ENCODE measurements at regions not wholly inside any gene's neighbourhood (a gene's known extent, or its start where the extent isn't known, plus 50 kb on each side); places are given as distances from the start of the nearest gene placed in this dataset.

DNA sequence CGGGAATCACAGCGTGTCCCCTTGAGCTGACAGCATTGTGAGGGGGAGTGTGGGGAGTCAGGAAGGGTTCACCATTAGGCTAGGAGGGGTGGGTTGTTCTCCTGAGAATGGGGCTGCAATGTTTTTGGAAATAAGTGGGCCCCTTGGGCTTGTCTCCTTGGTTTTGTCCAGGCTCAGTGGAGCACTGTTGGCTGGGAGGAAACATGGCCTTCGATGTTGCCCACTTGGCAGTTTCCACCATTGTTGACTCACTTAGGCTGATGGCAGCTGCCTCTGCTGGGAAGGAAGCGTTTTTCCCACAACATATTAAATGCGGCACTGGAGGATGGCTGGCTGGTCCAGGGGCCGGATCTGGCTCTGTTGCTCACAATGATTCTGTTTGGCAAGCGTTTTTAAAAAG is 512.1 kb downstream of the QKI start:
- no peak for DNase-seq (ENCODE audit: low read depth in 3 of 3)

DNA sequence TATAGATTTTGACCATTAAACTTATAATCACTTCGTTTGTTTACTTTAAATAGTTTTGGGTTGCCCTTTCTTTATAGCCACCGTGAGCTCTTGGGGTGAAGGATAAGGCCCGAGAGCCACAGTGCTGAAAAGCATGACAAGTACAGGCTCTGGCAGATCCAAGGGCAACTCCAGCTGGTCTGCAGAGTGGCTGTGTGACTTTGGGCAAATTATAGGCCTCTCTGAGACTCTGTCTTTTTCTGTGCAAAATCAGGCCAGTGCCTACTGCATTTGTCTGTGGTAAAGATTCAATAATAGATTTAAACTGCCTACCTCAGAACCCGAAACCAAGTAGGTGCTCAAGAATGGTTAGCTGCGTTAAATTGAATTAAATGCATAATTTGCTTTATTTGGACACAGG is 511.3 kb downstream of the QKI start:
- DNase-seq (ENCODE audit: low read depth in 3 of 3): no peak

DNA sequence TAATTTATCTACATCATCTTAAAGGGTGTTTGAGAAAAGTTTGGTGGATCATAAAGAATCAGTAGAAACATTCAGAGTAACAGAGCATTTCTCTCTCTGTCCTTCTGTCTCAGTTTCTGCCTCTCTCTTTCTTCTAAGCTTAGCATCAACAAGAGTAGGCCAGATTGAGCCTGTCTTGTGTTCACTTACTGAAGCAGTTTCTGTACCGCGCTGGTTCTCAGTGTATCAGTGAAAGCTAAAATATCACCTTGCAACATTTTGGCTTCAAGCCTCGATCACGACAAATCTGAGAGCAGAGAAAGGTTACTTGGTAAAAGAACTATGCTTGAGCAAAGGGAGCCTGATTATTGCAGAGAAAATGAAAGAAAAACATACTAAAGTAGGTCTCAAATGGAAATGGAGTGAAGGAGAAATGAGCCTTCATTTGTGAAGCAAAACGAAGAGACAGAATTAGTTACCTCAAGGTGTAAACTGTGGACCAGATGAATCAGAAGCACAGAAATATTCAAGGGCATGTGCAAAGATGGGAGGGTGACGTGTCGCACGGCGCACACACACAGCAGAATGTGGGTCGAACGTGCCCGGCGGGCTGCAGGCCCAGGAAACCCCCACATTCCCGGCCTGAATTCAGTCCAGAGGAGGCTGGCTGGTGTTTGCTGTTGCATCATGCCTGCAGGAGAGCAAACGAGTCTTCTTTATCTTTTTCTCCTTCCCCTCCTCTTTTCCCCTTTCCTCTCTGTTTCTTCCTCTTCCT is 509.3 kb downstream of the QKI start:
- DNase-seq (ENCODE audit: low read depth in 3 of 3): no peak

DNA sequence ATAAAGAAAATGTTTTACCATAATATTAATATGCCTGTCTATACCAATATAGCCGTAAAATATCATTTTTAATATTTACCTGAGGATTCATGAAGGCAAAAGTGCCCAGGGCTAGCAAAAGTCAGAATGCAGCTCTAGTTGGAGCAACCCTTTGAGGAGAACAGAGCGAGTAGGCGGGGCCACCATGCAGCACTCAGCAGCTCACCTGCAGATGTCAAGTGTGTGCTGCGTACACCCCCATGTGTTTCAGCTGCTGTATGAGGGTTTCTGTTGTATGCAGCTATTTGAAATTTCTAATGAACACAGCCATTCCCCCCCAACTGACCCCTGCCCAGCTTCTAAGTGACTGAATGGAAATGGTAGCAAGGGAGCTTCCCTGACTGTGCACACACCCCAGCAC is 508.0 kb downstream of the QKI start:
- DNase-seq (ENCODE audit: low read depth in 3 of 3): no peak

DNA sequence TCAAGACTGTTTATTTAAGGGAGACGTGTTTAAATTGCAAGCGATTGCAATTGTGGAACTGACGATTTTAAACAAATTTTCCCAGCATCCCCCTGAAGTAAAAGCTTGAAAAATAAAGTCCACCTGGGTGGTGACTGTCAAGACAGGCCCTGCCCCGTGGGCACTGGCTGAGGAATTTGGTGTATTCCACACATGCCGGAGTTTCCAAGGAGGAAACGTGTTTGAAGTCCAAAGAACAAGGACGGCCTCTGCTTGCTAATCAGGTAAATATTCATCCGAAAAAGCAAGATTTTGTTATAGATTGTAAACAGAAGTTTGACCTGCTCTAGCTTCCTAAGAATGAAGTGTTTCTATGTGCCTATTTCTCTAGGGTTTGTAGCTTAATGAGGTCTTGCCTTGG is 505.1 kb downstream of the QKI start:
- no peak for DNase-seq (ENCODE audit: low read depth in 3 of 3)

DNA sequence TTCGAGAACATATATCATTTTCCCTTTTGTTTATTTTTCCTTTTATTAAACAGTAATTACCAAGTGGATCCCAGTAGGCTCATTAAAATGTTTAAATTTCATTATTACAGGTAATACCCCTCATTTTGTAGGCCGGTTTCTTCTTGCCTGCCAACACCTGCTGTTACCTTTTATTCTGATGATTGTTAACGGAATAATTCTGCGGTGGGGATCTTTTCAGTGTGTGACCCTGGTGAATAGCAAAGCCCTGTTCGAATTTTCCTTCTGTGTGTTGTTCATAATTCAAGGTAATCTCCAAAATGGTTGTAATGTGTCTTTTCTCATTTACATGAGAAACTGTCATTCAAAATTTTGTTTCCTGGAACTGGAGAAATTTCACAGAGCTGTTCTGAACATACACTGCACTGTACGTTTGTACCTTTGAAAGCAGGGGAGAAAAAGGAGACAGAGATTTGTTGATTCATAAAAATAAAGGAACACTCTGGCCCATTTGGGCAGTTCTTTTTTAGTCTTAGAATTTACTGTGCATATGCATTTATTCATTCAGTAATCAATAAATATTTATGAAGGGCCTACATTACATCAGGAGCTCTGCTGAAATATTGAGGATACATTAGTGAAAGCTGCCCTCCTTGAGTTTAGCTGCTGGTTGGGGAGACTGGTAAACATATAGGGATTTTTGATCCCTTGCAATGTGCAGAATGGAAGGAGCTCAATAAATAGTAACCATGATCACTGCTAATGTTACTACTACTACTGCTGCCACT is 502.0 kb downstream of the QKI start:
- no peak for DNase-seq (ENCODE audit: low read depth in 3 of 3)

DNA sequence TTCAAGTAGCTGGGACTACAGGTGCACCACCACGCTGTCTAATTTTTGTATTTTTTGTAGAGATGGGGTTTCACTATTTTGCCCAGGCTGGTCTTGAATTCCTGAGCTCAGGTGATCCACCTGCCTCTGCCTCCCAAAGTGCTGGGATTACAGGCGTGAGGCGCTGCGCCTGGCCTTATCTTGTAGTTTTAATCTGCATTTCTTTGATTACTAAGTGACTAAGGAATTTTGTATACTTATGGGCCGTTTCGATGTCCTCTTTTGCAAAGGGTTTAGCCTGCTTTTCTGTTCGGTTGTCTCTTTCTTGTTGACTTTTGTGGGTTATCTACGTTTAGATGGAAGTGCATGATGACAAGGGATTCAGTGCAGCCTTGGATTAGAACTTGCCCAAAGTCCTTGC is 500.6 kb downstream of the QKI start:
- no peak for DNase-seq (ENCODE audit: low read depth in 3 of 3)

DNA sequence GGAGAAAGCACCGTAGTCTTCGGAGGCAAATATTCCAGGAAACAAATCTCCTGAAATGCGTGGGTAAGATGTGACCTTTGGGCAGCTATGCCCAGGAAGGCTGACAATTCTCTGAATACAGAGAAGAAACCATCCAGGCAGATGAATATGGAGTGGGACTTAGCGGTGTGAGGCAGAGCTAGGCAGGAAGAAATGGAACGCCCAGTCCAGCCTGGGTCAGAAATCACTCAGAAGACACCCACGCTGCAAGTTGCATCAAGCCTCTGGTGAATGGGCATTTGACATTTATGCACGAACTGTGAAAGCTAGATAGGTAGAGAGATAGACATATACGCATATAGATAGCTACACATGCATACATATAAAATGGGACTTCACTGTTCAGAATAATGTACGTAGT is 498.5 kb downstream of the QKI start:
- DNase-seq (ENCODE audit: low read depth in 3 of 3): no peak

DNA sequence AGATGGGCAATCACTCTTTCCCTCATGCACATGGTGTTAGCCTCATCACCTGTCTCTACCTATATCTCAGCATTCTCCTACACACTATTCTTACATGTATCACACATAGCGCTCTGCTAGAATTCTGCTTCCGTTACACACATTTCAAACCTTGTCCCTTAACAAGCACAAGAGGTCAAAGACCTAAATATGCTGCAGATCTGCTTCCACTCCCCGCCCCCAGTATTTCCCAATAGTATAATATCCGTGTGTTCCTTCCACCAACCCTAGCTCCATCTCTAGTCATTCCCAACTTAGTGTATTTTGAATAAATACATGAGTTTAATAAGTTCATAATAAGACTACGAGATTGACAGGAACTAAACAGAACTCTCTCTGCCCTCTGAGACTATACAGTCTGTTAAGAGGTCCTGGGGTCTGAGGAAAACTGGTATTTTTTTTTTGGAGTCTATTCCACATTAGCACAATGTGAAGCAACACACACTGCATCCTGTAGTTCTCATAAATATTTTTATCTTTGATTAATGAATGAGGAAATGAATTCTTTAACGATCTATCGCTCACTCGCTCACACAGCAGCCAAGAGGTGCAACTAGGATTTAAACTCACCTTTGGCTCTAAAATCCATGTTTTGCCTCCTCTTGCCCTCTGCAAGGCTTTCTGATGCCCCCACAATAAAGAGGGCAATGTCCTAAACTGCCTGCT is 491.6 kb downstream of the QKI start:
- no peak for DNase-seq (ENCODE audit: low read depth in 3 of 3)

DNA sequence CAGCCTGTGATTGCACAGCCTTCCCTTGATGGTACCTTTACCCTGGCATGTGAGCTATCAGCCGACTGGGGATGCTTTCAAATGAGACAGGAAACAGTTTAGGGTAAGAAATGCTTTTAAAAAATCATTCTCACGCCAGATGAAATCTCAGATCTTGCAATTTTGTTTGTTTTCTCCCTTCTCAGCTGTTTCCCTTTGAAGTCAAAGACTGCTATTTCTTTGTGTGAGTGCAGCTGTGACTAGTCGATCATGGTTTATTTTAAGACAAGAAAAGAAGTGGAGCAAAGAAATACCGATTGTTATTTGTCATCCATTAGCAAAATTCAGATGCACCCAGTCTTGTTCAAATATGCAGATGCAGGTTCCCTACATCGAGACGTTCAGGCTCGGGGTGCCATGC is 489.7 kb downstream of the QKI start:
- DNase-seq (ENCODE audit: low read depth in 3 of 3): no peak

DNA sequence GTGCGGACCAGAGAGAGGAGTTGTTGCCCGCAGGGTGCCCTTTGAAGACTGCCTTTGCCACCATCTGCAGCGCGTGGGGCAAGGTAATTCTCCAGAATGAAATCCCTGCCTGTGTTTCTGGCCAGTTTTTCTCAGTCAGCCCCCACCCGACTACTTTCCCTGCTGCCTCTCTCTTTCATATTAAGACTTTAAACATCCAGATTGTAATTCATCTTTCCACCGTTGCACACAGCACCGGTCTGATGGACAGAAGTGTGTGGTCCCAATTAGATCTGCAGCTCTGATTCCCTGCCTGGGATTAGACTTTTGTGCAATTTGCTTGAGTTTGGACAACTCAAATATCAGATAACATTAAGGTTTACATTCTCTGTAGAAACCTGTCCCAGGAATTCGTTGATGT is 489.0 kb downstream of the QKI start:
- no peak for DNase-seq (ENCODE audit: low read depth in 3 of 3)

DNA sequence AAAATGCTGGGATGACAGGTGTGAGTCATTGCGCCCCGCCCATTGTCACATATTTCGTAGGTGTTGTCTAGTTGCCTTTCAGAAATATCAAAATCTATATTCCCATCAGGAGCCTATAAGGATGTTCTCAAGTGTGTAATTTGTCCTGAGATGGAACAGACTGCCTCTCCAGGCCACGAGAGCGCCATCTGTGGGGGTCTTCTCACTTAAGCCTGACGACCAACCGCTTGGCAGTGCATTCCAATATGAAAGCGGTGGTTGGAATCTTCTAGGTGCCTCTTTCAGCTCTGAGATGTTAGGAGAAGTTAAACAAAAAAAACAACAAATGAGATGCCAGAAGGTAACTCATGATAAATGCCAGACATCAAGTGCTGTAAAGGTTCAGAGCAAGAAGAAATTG is 488.5 kb downstream of the QKI start:
- no peak for DNase-seq (ENCODE audit: low read depth in 3 of 3)

DNA sequence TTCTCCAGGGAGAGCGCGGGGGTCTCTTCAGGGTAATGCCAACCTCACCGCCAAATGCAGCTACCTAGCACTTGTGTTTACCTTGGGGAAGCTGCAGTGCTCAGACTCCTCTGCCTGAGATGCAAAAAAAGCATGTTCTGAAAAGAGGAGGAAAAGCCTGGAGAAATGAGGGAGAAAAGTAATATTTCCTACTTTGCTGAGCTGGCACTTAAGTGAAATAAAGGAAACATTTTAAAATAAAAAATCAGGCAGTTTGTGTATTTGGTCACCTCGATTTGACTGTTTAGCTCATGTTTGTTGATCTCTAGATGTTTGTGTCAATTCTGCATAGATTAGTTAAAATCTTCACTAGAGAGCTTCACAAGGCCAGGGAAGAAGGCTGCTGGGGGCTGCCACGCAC is 487.2 kb downstream of the QKI start:
- no peak for DNase-seq (ENCODE audit: low read depth in 3 of 3)

DNA sequence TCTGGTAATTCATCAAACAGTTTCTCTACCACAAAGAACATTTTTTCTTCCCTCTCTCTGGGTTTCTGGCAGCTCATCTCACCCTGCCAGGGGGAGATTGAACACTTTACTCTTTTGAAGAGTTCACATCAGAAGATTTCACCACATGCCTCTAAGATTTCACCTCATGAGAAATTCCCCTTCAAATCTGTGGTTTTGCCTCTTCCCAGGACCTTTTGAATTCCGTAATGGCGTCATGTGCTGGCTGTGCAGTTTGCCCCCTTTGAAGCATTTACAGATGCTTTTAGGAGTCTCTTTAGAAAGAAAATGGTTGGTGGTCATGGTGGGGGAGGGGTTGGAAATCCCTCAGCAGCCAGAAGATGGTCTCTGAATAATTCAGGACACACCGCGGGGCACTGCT is 486.1 kb downstream of the QKI start:
- DNase-seq (ENCODE audit: low read depth in 3 of 3): no peak

DNA sequence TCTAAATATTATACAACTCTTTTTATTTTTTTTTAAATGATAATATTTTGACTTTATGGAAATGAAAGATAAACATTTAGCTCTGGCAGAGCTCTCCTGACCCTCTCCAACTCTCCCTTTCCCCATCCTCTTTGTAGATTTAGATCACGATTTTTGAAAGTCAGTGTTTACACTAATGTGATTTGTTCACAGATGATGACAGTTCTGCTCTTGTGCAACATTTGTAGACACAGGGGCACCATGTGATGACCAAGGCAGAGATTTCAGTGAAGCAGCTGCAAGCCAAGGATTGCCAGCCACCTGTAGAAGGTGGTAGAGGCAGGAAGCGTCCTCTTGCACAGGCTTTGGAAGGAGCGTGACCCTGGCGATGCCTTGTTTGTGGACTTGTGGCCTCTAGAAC is 483.2 kb downstream of the QKI start:
- DNase-seq (ENCODE audit: low read depth in 3 of 3): no peak

DNA sequence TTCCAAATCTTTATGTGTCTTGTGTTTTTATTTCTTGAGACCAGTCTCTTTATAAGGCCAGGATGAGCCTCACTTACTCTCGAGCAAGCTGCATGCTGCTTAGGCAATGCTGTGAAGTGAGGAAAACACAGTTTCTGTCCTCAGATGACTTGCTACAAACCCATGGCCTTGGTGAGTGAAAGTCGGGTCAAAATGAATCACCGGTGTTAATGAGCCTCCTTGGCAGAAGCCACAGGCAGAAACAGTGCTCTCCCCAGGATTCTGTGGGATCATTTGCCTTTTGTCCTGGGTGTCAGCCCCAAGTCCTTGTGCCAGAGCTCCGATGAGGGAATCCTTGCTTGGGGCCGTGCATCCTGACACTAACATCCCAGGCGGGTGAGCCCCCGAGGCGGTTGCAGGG is 482.5 kb downstream of the QKI start:
- DNase-seq (ENCODE audit: low read depth in 3 of 3): no peak

DNA sequence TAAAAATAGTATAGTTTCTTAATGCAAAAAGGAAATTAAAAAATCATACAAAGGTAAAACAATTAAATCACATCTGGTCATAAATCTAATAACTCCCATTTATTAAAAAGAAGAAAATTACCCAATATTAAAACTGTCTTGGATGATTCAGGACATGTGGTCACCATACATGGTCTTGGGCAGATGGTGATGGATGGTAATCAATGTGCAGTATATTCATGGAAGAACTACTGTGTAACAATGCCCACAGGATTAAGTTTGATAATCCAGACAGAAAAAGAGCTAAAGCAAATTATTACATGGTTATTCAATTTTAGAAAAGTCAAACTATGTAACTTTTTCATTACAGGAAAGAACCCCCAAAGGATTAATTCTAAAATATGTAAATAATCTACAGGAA is 480.6 kb downstream of the QKI start:
- no peak for DNase-seq (ENCODE audit: low read depth in 3 of 3)

DNA sequence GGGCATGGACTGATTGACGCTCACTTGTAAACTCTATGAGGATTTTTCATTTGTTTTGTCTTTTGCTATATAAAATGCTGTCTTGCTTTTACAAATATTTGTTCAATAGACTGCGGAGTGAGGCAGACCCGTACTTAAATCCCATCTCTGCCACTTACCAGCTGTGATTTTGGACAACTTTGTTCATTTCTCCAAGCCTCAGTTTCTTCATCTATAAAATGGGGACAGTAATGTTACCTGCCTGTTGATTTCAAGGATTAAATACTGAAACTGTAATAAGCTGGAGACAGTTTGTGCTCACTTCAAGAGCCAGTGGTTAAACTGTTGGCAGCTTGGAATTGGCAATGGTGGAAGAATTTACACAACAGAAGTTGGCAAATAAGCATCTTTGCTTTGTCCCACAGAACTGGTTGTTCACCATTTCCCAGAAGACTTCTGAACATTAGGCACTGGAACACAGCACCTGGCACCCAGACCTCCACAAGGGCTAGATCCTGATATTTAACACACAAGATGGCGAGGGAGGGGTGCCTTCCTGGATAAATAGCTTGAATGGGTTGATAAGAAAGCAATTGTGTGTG is 479.2 kb downstream of the QKI start:
- DNase-seq (ENCODE audit: low read depth in 3 of 3): no peak

DNA sequence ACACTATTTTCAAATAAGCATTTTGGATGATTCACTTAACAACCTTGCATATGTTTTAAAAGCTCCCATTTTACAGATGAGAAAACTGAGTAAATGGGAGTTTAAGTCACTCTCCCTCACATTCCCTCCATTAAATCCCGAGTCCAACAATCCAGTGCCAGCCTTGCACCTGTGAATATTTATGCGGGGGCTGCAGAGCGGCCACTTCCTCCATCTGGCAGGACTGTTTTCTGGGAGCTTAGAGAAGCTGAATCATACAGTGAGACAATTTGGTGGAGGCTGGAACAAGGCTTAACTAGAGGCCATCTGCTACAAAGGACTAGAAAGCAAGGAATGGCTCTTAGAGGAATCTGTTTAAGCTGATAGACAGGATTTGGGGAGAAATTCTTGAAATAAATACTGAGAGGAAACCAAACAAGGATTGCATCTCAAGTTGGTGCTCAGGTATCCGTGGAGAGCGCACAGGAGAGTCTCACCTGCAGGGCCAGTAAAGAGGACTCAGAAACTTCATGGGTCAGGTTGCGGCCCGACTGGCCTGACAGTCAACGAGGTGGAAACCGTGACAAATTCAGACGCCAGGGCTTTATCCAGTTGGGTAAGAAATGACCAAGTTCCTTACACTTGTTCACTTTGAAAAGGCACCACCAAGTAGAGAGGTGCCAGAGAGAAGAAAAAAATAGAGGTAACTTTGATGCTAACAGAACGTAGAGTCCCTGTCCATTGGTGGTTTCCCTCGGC is 478.5 kb downstream of the QKI start:
- no peak for DNase-seq (ENCODE audit: low read depth in 3 of 3)

DNA sequence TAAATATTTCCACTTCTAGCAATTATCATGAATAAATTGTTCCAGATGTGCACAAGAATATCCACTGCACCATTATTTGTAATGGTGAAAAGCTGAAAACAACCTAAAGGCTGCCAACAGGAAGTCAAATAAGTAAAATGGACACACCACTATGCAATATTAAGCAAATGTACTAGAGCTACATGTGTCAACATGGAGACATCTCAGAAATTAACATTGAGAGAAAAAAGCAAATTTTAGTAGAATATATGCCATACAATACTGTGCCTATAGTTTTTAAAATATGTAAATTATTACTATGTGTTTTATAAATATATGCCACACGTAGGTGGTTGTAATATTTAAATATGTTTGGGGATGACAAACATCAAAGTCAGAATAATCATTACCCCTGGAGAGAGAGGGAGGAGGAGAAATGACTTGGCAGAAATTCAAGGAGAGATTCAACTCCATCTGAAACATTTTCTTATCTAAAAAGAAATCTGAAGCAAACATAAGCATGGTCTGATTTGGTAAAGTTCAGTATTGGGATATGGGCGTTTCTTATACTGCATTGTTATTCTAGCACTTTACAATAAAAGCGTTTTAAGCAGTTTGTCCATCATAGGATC is 475.5 kb downstream of the QKI start:
- no peak for DNase-seq (ENCODE audit: low read depth in 3 of 3)

DNA sequence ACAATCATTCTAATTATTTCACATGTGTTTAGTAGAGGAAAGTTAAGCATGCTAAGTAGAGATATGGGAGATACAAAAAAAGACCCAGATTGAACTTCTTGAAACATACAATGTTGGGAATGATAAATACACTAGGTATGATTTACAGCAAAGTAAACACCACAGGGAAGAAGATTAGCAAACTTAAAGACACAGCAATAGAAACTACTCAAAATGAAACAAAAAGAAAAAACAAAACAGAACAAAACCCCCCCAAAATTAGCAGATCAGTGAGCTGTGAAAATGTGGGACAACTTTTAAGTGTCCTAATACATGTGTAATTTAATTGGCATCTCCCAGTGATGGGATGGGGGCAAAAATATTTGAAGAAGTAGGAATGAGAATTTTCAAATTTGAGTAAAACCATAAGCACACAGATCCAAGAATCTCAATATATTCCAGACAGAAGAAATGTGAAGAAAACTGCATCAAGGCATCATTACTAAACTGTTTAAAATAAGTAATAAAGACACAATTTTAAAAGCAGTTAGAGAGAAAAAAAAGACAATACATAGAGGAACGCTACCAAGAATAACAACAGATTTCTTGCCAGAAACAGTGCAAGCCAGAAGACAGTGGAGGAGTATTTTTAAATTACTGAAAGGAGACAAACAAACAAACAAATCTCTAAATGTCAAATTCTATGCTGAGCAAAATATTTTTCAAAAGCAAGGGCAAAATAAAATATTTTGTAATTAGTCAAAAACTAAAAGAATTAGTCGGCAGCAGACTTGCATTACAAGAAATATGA is 473.7 kb downstream of the QKI start:
- no peak for DNase-seq (ENCODE audit: low read depth in 3 of 3)

Data from stimulated activated CD4-positive, alpha-beta T cell treated with anti-CD3 and anti-CD28 coated beads, TNF-alpha, amount 100 ng/mL, for 24 hours (primary cell).